DND-41 (cell line): ENCODE measurements at regions not wholly inside any gene's neighbourhood (a gene's known extent, or its start where the extent isn't known, plus 50 kb on each side); places are given as distances from the start of the nearest gene placed in this dataset.
"Not testable (repeated sequence)": the region's sequence is repeated elsewhere in the genome, so short reads cannot be mapped to it uniquely, and the experiment has no call there.

Experiments used
- ATAC-seq: fragments of 200-7000 bp; cut with Tn5 transposase; 3 replicates; pipeline ENCODE4 v1.9.1; 2021; ENCODE audit warnings: low read depth; ENCODE audit not compliant: insufficient read depth
- DNase-seq: peaks from one replicate; pipeline ENCODE4 v3.0.0-alpha.2; 2020
- H2AFZ ChIP-seq: 2 replicates; pipeline ENCODE4 v1.6.0; 2012; ENCODE audit warnings: low read depth, low read length
- H3K27ac ChIP-seq: 2 replicates; pipeline ENCODE4 v1.5.1; 2012; ENCODE audit warnings: low read length, inconsistent platforms
- H3K27me3 ChIP-seq: fragments of 200-600 bp; sonication (generic); 2 replicates; pipeline ENCODE4 v1.6.0; 2012; ENCODE audit warnings: low read length, mild to moderate bottlenecking, inconsistent platforms; ENCODE audit not compliant: insufficient read depth, poor library complexity
- H3K36me3 ChIP-seq: 2 replicates; pipeline ENCODE4 v1.5.1; 2012; ENCODE audit warnings: low read length, inconsistent platforms; ENCODE audit not compliant: insufficient read depth
- H3K4me1 ChIP-seq: 2 replicates; pipeline ENCODE4 v1.5.1; 2012; ENCODE audit warnings: mild to moderate bottlenecking, low read length; ENCODE audit not compliant: insufficient read depth
- H3K4me2 ChIP-seq: 2 replicates; pipeline ENCODE4 v1.6.0; 2012; ENCODE audit warnings: mild to moderate bottlenecking, moderate library complexity, low read length, inconsistent platforms; ENCODE audit not compliant: insufficient read depth
- H3K4me3 ChIP-seq, 2 experiments: fragments of 200-600 bp in 1 of 2; shearing (Covaris generic) in 1 of 2; 2 replicates each; pipeline ENCODE4 v1.5.1; 2012 to 2016; ENCODE audit warnings: inconsistent platforms in 2 of 2, low read length in 2 of 2, mild to moderate bottlenecking in 2 of 2, low read depth in 1 of 2, moderate library complexity in 1 of 2
- H3K79me2 ChIP-seq: 2 replicates; pipeline ENCODE4 v1.6.0; 2012; ENCODE audit warnings: low read length, inconsistent platforms; ENCODE audit not compliant: insufficient read depth
- H3K9ac ChIP-seq: 2 replicates; pipeline ENCODE4 v1.6.0; 2012; ENCODE audit warnings: low read depth, mild to moderate bottlenecking, inconsistent platforms, low read length, moderate library complexity
- H3K9me3 ChIP-seq: 2 replicates; pipeline ENCODE4 v1.5.1; 2012; ENCODE audit warnings: low read length, moderate library complexity, mild to moderate bottlenecking, inconsistent platforms; ENCODE audit not compliant: insufficient read depth, severe bottlenecking
- H4K20me1 ChIP-seq: 2 replicates; pipeline ENCODE4 v1.6.0; 2012; ENCODE audit warnings: low read length; ENCODE audit not compliant: insufficient read depth
- CTCF ChIP-seq: IDR thresholded peaks from 2 replicates; pipeline ENCODE4 v1.5.1; 2012; ENCODE audit warnings: borderline replicate concordance, low read length, moderate library complexity, mild to moderate bottlenecking; ENCODE audit not compliant: poor library complexity, severe bottlenecking; ENCODE audit errors: extremely low read depth
- EZH2 ChIP-seq: IDR thresholded peaks from 3 replicates; pipeline ENCODE4 v1.6.1; 2012; ENCODE audit warnings: borderline replicate concordance, low read depth, mild to moderate bottlenecking, moderate library complexity, low read length, inconsistent platforms; ENCODE audit not compliant: severe bottlenecking

- Histone ChIP-seq H3K9me3 (no peaks in the 10 kb centered on the region), H3K79me2 (no peaks in the 10 kb centered on the region), H3K4me1 (no peaks in the 10 kb centered on the region), H3K4me2 (no peak overlapping the region), H3K36me3 (no peaks in the 10 kb centered on the region), H3K27ac (no peak overlapping the region), H3K27me3 (no peaks in the 10 kb centered on the region), H2AFZ (no peak overlapping the region), H4K20me1 (no peaks in the 10 kb centered on the region), H3K4me3 (no peak overlapping the region), H3K9ac (no peak overlapping the region)
- DNase-seq (no peak), ATAC-seq (no peak)
- TF ChIP-seq EZH2 (no peak), CTCF (no peak)
Observed at GRCh38 chr10:47165168-47165710, 134.8 kb upstream of the GDF10 start.

- H3K27ac ChIP-seq = no peak overlapping the region
- ATAC-seq (no peak), DNase-seq (no peak)
- H2AFZ ChIP-seq = no peak overlapping the region
- no peak overlapping the region for H3K4me2 ChIP-seq
- no peaks in the 10 kb centered on the region for H3K27me3 ChIP-seq
- H3K9me3 ChIP-seq = no peaks in the 10 kb centered on the region
- H3K4me3 ChIP-seq = no peak overlapping the region
- TF ChIP-seq CTCF = no peak
- TF ChIP-seq EZH2 = no peak
- no peak overlapping the region for H3K9ac ChIP-seq
- H3K79me2 ChIP-seq = no peaks in the 10 kb centered on the region
- H3K36me3 ChIP-seq = no peaks in the 10 kb centered on the region
- no peaks in the 10 kb centered on the region for H3K4me1 ChIP-seq
- no peaks in the 10 kb centered on the region for H4K20me1 ChIP-seq
Observed at GRCh38 chr10:47165711-47166404, 134.1 kb upstream of the GDF10 start.

- ATAC-seq (no peak), DNase-seq (no peak)
- no peaks in the 10 kb centered on the region for H3K4me1 ChIP-seq
- H3K4me2 ChIP-seq = no peak overlapping the region
- H3K79me2 ChIP-seq = no peaks in the 10 kb centered on the region
- no peaks in the 10 kb centered on the region for H3K27me3 ChIP-seq
- TF ChIP-seq CTCF (no peak), EZH2 (no peak)
- no peak overlapping the region for H3K27ac ChIP-seq
- H4K20me1 ChIP-seq = no peaks in the 10 kb centered on the region
- no peaks in the 10 kb centered on the region for H3K36me3 ChIP-seq
- no peak overlapping the region for H3K4me3 ChIP-seq
- no peak overlapping the region for H2AFZ ChIP-seq
- H3K9ac ChIP-seq = no peak overlapping the region
- no peaks in the 10 kb centered on the region for H3K9me3 ChIP-seq
Observed at GRCh38 chr10:47166405-47166777, 133.6 kb upstream of the GDF10 start.

- not testable (repeated sequence) for H3K4me2 ChIP-seq, H3K4me1 ChIP-seq, H3K9ac ChIP-seq, H3K27me3 ChIP-seq, H4K20me1 ChIP-seq, H3K4me3 ChIP-seq, DNase-seq, H3K9me3 ChIP-seq, H3K79me2 ChIP-seq, H3K36me3 ChIP-seq, H2AFZ ChIP-seq, ATAC-seq, H3K27ac ChIP-seq
Observed at GRCh38 chr10:47166808-47167581, 133.0 kb upstream of the GDF10 start.
